Chondrocyte (in vitro differentiated cells): ENCODE measurements at regions not wholly inside any gene's neighbourhood (a gene's known extent, or its start where the extent isn't known, plus 50 kb on each side); places are given as distances from the start of the nearest gene placed in this dataset.

Experiments used
- DNase-seq: peaks from one replicate; pipeline ENCODE4 v3.0.0; 2021; ENCODE audit warnings: mixed read lengths, low spot score
- H3K27ac Mint-ChIP-seq: one replicate; pipeline ENCODE4 v1.8.0; 2021; ENCODE audit warnings: mild to moderate bottlenecking, moderate library complexity, mixed read lengths; ENCODE audit not compliant: unreplicated experiment
- H3K27me3 Mint-ChIP-seq: 2 replicates; pipeline ENCODE4 v1.8.0; 2021; ENCODE audit warnings: low read depth, mixed read lengths
- H3K36me3 Mint-ChIP-seq: 2 replicates; pipeline ENCODE4 v1.8.0; 2021; ENCODE audit warnings: low read depth, mixed read lengths
- H3K4me1 Mint-ChIP-seq: 2 replicates; pipeline ENCODE4 v1.8.0; 2021; ENCODE audit warnings: low read depth, mild to moderate bottlenecking, mixed read lengths
- H3K4me3 Mint-ChIP-seq: one replicate; pipeline ENCODE4 v1.8.0; 2021; ENCODE audit warnings: mild to moderate bottlenecking, moderate library complexity, mixed read lengths; ENCODE audit not compliant: unreplicated experiment
- H3K9me3 Mint-ChIP-seq: 2 replicates; pipeline ENCODE4 v1.8.0; 2021; ENCODE audit warnings: low read depth, mixed read lengths
- TF ChIP-seq, protein P1 (sequence below): fragments of 200-600 bp; sonication (generic); IDR thresholded peaks from 2 replicates; pipeline ENCODE4 v1.5.0; 2021; ENCODE audit warnings: antibody characterized with exemption, mild to moderate bottlenecking, moderate library complexity

DNA sequence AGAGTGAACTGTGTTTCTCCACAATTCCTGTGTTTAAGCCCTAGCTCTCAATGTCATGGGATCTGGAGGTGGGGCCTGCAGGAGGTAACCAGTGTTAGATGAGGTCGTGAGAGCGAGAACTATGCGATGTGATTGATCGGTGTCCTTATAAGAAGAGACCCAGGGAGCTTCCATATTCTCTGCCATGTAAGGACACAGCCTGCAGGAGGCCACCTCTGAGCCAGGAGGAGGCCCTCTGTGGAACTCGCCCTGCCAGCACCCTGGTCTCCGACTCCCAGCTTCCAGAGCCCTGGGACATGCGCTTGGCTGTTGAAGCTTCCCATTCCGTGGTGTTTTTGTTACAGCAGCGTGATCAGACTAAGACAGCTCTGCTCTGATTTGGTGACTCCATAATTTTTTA lies 255.4 kb downstream of the IRX2 start:
- no peak overlapping the region for H3K27ac Mint-ChIP-seq
- no peak for DNase-seq
- TF ChIP-seq, protein P1, sequence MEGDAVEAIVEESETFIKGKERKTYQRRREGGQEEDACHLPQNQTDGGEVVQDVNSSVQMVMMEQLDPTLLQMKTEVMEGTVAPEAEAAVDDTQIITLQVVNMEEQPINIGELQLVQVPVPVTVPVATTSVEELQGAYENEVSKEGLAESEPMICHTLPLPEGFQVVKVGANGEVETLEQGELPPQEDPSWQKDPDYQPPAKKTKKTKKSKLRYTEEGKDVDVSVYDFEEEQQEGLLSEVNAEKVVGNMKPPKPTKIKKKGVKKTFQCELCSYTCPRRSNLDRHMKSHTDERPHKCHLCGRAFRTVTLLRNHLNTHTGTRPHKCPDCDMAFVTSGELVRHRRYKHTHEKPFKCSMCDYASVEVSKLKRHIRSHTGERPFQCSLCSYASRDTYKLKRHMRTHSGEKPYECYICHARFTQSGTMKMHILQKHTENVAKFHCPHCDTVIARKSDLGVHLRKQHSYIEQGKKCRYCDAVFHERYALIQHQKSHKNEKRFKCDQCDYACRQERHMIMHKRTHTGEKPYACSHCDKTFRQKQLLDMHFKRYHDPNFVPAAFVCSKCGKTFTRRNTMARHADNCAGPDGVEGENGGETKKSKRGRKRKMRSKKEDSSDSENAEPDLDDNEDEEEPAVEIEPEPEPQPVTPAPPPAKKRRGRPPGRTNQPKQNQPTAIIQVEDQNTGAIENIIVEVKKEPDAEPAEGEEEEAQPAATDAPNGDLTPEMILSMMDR = no peak
- peaks cover 28% of the 10 kb centered on the region for H3K9me3 Mint-ChIP-seq
- H3K27me3 Mint-ChIP-seq = no peaks in the 10 kb centered on the region
- no peaks in the 10 kb centered on the region for H3K36me3 Mint-ChIP-seq
- H3K4me3 Mint-ChIP-seq = no peak overlapping the region
- no peaks in the 10 kb centered on the region for H3K4me1 Mint-ChIP-seq

GRCh38 chr5:2493356-2493755 lies 258.1 kb downstream of the IRX2 start:
- TF ChIP-seq, protein P1 = no peak
- DNase-seq = no peak
- Mint-ChIP-seq H3K36me3 (no peaks in the 10 kb centered on the region), H3K27ac (no peak overlapping the region), H3K4me1 (no peaks in the 10 kb centered on the region), H3K9me3 (peaks cover 24% of the 10 kb centered on the region), H3K27me3 (no peaks in the 10 kb centered on the region), H3K4me3 (no peak overlapping the region)

- no peaks in the 10 kb centered on the region for H3K4me1 Mint-ChIP-seq
- H3K36me3 Mint-ChIP-seq = no peaks in the 10 kb centered on the region
- H3K27ac Mint-ChIP-seq = no peak overlapping the region
- H3K9me3 Mint-ChIP-seq = peaks cover 23% of the 10 kb centered on the region
- DNase-seq = no peak
- H3K4me3 Mint-ChIP-seq = no peak overlapping the region
- no peaks in the 10 kb centered on the region for H3K27me3 Mint-ChIP-seq
- TF ChIP-seq, protein P1 = no peak
Measured at GRCh38 chr5:2492476-2492875, 259.0 kb downstream of the IRX2 start.

- no peak overlapping the region for H3K4me3 Mint-ChIP-seq
Measured at GRCh38 chr5:2491846-2492245, 259.6 kb downstream of the IRX2 start.

DNA sequence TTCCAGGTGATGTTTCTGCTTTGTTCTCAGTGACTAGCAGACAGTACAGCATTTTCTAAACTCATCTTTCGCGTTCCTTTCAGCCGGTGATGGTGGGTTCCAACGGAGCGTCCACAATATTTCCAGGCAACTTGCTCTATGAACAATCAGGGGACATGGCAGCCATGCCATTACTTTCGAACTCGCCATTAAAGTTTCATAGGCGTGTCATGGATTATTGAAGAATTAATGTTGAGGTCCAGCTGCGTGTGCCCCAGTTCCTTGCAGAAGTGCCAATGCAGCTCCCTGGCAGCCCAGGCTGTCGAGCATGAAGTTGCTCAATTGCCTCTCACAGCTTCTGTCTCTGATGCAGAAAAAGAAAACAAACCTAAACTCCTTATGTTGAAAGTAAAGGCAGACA lies 262.2 kb downstream of the IRX2 start:
- DNase-seq = no peak
- no peaks in the 10 kb centered on the region for H3K36me3 Mint-ChIP-seq
- no peak overlapping the region for H3K27ac Mint-ChIP-seq
- H3K9me3 Mint-ChIP-seq = peaks cover 32% of the 10 kb centered on the region
- H3K4me1 Mint-ChIP-seq = no peaks in the 10 kb centered on the region
- TF ChIP-seq, protein P1 = no peak
- no peaks in the 10 kb centered on the region for H3K27me3 Mint-ChIP-seq
- H3K4me3 Mint-ChIP-seq = no peak overlapping the region

More at GRCh38 chr5:2491846-2492245, 259.6 kb downstream of the IRX2 start:
- TF ChIP-seq, protein P1 = no peak
- Mint-ChIP-seq H3K9me3 (peaks cover 27% of the 10 kb centered on the region), H3K27me3 (no peaks in the 10 kb centered on the region), H3K4me1 (no peaks in the 10 kb centered on the region), H3K27ac (no peak overlapping the region), H3K36me3 (no peaks in the 10 kb centered on the region)
- no peak for DNase-seq
